Lower leg skin (tissue), 3 donors: ENCODE measurements at regions not wholly inside any gene's neighbourhood (a gene's known extent, or its start where the extent isn't known, plus 50 kb on each side); places are given as distances from the start of the nearest gene placed in this dataset.

Experiments used
- CTCF ChIP-seq, 3 donors: fragments of 450-650 bp; IDR thresholded peaks; one replicate each; pipeline ENCODE4 v1.5.1; 2016; ENCODE audit warnings: antibody characterized with exemption in 3 of 3, mild to moderate bottlenecking in 3 of 3, moderate library complexity in 2 of 3
- POLR2A ChIP-seq, 2 donors: fragments of 450-650 bp; IDR thresholded peaks; one replicate each; pipeline ENCODE4 v1.6.1; 2016 to 2017; ENCODE audit warnings: antibody characterized with exemption in 2 of 2, mild to moderate bottlenecking in 1 of 2, moderate library complexity in 1 of 2

GRCh38 chr13:97535614-97536013, 101.6 kb downstream of the RAP2A start:
- TF ChIP-seq POLR2A (IDR thresholded peaks at IDR 0.05) = no peak
- no peak for TF ChIP-seq CTCF (IDR thresholded peaks at IDR 0.05)
